DMS 273 (cell line): ENCODE measurements at regions not wholly inside any gene's neighbourhood (a gene's known extent, or its start where the extent isn't known, plus 50 kb on each side); places are given as distances from the start of the nearest gene placed in this dataset.

Experiments
- DNase-seq: peaks from one replicate; lab custom pipeline; 2025; ENCODE audit not compliant: unreplicated experiment; lab: John Stamatoyannopoulos, UW

GRCh38 chr14:101236496-101237251 lies 324.6 kb upstream of the DIO3 start:
- DNase-seq = no peak

- DNase-seq = no peak
Observed at GRCh38 chr14:101237252-101237616, 324.1 kb upstream of the DIO3 start.

GRCh38 chr14:101239065-101239464 lies 322.2 kb upstream of the DIO3 start:
- DNase-seq = no peak

- DNase-seq = no peak
Observed at GRCh38 chr14:101241147-101241546, 320.1 kb upstream of the DIO3 start.

GRCh38 chr14:101241807-101242278 lies 319.5 kb upstream of the DIO3 start:
- no peak for DNase-seq

- no peak for DNase-seq
Observed at GRCh38 chr14:101242442-101243385, 318.6 kb upstream of the DIO3 start.

GRCh38 chr14:101243587-101244338 lies 317.5 kb upstream of the DIO3 start:
- no peak for DNase-seq

- DNase-seq = no peak
Observed at GRCh38 chr14:101246894-101247841, 314.1 kb upstream of the DIO3 start.

GRCh38 chr14:101247842-101248725 lies 313.2 kb upstream of the DIO3 start:
- no peak for DNase-seq

GRCh38 chr14:101248840-101249675 lies 312.2 kb upstream of the DIO3 start:
- no peak for DNase-seq

- DNase-seq = no peak
Observed at GRCh38 chr14:101249676-101250036, 311.6 kb upstream of the DIO3 start.

GRCh38 chr14:101250336-101250947 lies 310.9 kb upstream of the DIO3 start:
- DNase-seq = no peak

- no peak for DNase-seq
Observed at GRCh38 chr14:101250948-101251811, 310.1 kb upstream of the DIO3 start.

- no peak for DNase-seq
Observed at GRCh38 chr14:101251812-101252442, 309.4 kb upstream of the DIO3 start.

GRCh38 chr14:101252443-101253214 lies 308.7 kb upstream of the DIO3 start:
- DNase-seq = no peak

GRCh38 chr14:101253948-101254347 lies 307.3 kb upstream of the DIO3 start:
- no peak for DNase-seq
